ENCODE measurements at regions not wholly inside any gene's neighbourhood (a gene's known extent, or its start where the extent isn't known, plus 50 kb on each side); places are given as distances from the start of the nearest gene placed in this dataset.

DNA sequence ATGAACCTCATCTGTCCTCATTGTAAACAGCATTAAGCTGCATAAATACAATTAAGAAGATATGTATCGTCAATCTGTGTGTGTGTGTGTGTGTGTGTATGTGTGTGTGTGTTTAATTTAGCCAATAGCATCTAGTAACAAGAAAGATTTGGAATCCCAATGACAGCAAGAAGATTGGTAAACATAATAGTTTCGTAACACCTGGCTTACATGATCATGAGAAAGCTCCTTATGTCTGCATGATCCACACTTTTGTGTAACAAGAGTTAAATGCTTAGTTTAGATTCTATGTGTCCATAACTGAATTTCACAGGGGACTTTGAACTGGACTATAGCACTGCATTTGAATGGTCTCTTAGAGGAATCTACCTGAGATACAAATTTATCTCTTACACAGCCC lies 191.0 kb upstream of the BET1 start:
- Histone ChIP-seq H3K4me2 (ENCODE audit: low read length) (no peak overlapping the region), H2BK5ac (ENCODE audit: low read length) (no peak overlapping the region), H3K36me3 (ENCODE audit: control insufficient read depth, insufficient read depth, low read length) (no peaks in the 10 kb centered on the region), H3K4ac (ENCODE audit: low read depth, low read length) (no peak overlapping the region), H3K4me3 (ENCODE audit: low read length) (no peak overlapping the region), H3K27ac (ENCODE audit: low read depth, low read length) (no peak overlapping the region), H3K23ac (ENCODE audit: low read length) (no peak overlapping the region), H2BK15ac (replicated peaks; ENCODE audit: low read depth) (no peak overlapping the region), H4K8ac (ENCODE audit: low read depth, low read length) (no peak overlapping the region), H3K9ac (ENCODE audit: low read length) (no peak overlapping the region), H3K79me2 (ENCODE audit: control insufficient read depth, insufficient read depth, low read length) (no peaks in the 10 kb centered on the region), H3K18ac (ENCODE audit: low read length) (no peak overlapping the region), H3K56ac (ENCODE audit: low read length) (no peak overlapping the region), H3K79me1 (ENCODE audit: low read length) (no peaks in the 10 kb centered on the region), H3K27me3 (ENCODE audit: insufficient read depth, low read length, poor library complexity) (no peaks in the 10 kb centered on the region), H2BK120ac (ENCODE audit: low read depth, low read length) (no peak overlapping the region), H4K5ac (ENCODE audit: low read length) (no peak overlapping the region), H3K4me1 (ENCODE audit: control insufficient read depth, low read depth, low read length) (no peaks in the 10 kb centered on the region), H2AK5ac (ENCODE audit: low read length) (no peak overlapping the region)
- WGBS (ENCODE audit: extremely low coverage, insufficient coverage, low lambda C conversion rate) = no CpG with 5 or more reads among the region's 2 CpGs
- no peak for DNase-seq

DNA sequence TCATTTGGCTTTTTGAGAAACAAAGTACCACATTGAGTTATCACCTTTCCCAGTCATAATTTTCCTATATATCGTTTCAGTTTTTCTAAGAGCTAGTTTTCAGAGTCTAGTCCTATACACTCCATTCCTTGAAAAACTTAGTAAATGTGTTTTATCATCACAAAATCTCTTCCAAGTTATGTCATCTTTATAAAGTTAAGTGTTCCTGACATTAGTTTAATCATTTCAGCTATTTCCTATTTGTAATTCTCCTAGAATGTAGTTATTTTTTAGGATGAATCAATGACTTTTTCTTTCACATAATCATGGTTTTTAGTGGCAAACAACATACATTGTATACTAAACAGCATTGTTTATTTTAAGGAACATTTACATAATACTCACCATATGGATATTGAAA lies 191.7 kb upstream of the BET1 start:
- no peak for DNase-seq
- Histone ChIP-seq H3K56ac (ENCODE audit: low read length) (no peak overlapping the region), H3K4ac (ENCODE audit: low read depth, low read length) (no peak overlapping the region), H3K79me1 (ENCODE audit: low read length) (no peaks in the 10 kb centered on the region), H3K18ac (ENCODE audit: low read length) (no peak overlapping the region), H3K79me2 (ENCODE audit: control insufficient read depth, insufficient read depth, low read length) (no peaks in the 10 kb centered on the region), H4K8ac (ENCODE audit: low read depth, low read length) (no peak overlapping the region), H3K27me3 (ENCODE audit: insufficient read depth, low read length, poor library complexity) (no peaks in the 10 kb centered on the region), H2AK5ac (ENCODE audit: low read length) (no peak overlapping the region), H2BK120ac (ENCODE audit: low read depth, low read length) (no peak overlapping the region), H3K36me3 (ENCODE audit: control insufficient read depth, insufficient read depth, low read length) (no peaks in the 10 kb centered on the region), H3K23ac (ENCODE audit: low read length) (no peak overlapping the region), H2BK15ac (replicated peaks; ENCODE audit: low read depth) (no peak overlapping the region), H3K4me2 (ENCODE audit: low read length) (no peak overlapping the region), H3K4me3 (ENCODE audit: low read length) (no peak overlapping the region), H3K27ac (ENCODE audit: low read depth, low read length) (no peak overlapping the region), H4K5ac (ENCODE audit: low read length) (no peak overlapping the region), H3K4me1 (ENCODE audit: control insufficient read depth, low read depth, low read length) (no peaks in the 10 kb centered on the region), H3K9ac (ENCODE audit: low read length) (no peak overlapping the region), H2BK5ac (ENCODE audit: low read length) (no peak overlapping the region)
- no CpG with 5 or more reads among the region's 1 CpG for WGBS (ENCODE audit: extremely low coverage, insufficient coverage, low lambda C conversion rate)

DNA sequence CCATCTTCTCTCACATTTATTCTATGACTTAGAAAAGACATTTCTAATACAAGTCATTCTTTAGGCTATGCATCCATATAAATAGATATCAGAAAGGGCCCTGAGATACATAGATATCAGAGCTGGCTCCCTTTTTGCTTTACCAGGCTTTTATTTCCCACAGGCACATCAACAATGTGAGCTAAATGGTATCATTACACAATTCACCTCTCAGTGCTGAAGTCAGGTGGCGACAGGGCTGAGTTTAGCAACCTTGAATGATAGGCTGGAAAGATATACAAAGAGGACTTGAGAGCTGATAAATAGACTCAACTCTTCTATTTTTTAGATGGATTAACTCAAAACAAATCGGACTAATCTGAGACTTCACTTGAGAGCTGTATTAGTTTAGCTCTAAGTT lies 189.2 kb upstream of the COL1A2 start:
- Histone ChIP-seq H2BK15ac (replicated peaks; ENCODE audit: low read depth) (no peak overlapping the region), H3K18ac (ENCODE audit: low read length) (no peak overlapping the region), H3K4me2 (ENCODE audit: low read length) (no peak overlapping the region), H3K79me1 (ENCODE audit: low read length) (no peaks in the 10 kb centered on the region), H4K5ac (ENCODE audit: low read length) (no peak overlapping the region), H3K79me2 (ENCODE audit: control insufficient read depth, insufficient read depth, low read length) (no peaks in the 10 kb centered on the region), H3K4me3 (ENCODE audit: low read length) (no peak overlapping the region), H3K56ac (ENCODE audit: low read length) (no peak overlapping the region), H3K9ac (ENCODE audit: low read length) (no peak overlapping the region), H3K23ac (ENCODE audit: low read length) (no peak overlapping the region), H3K4ac (ENCODE audit: low read depth, low read length) (no peak overlapping the region), H3K36me3 (ENCODE audit: control insufficient read depth, insufficient read depth, low read length) (no peaks in the 10 kb centered on the region), H4K8ac (ENCODE audit: low read depth, low read length) (no peak overlapping the region), H2BK5ac (ENCODE audit: low read length) (no peak overlapping the region), H3K27ac (ENCODE audit: low read depth, low read length) (no peak overlapping the region), H2BK120ac (ENCODE audit: low read depth, low read length) (no peak overlapping the region), H3K27me3 (ENCODE audit: insufficient read depth, low read length, poor library complexity) (no peaks in the 10 kb centered on the region), H3K4me1 (ENCODE audit: control insufficient read depth, low read depth, low read length) (peaks cover 3% of the 10 kb centered on the region), H2AK5ac (ENCODE audit: low read length) (no peak overlapping the region)
- no CpG with 5 or more reads among the region's 2 CpGs for WGBS (ENCODE audit: extremely low coverage, insufficient coverage, low lambda C conversion rate)
- no peak for DNase-seq

DNA sequence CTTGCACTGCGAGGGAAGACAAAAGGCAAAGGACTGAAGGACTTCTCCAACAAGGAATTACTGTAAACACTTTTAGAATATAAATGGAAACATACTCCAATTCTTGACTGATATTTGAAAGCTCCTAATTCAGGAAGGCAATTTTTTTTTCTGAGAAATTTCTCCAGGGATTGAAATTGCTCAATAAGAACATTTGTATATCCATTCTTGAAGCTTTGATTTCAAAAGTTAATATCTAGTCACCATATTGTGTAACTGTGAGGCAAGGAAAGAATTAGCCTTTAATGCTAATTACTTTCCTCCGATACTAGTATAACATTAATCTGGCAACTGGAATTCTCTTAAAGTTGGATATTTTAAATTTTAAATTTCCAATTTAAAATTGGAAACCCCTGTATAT lies 188.4 kb upstream of the COL1A2 start:
- H3K9ac ChIP-seq (ENCODE audit: low read length) = no peak overlapping the region
- H4K5ac ChIP-seq (ENCODE audit: low read length) = no peak overlapping the region
- H2BK120ac ChIP-seq (ENCODE audit: low read depth, low read length) = no peak overlapping the region
- H3K4me3 ChIP-seq (ENCODE audit: low read length) = no peak overlapping the region
- H3K18ac ChIP-seq (ENCODE audit: low read length) = no peak overlapping the region
- H2BK5ac ChIP-seq (ENCODE audit: low read length) = no peak overlapping the region
- peaks cover 3% of the 10 kb centered on the region for H3K4me1 ChIP-seq (ENCODE audit: control insufficient read depth, low read depth, low read length)
- H3K23ac ChIP-seq (ENCODE audit: low read length) = no peak overlapping the region
- H3K27me3 ChIP-seq (ENCODE audit: insufficient read depth, low read length, poor library complexity) = no peaks in the 10 kb centered on the region
- no peak overlapping the region for H3K4me2 ChIP-seq (ENCODE audit: low read length)
- no peak for DNase-seq
- no peak overlapping the region for H3K4ac ChIP-seq (ENCODE audit: low read depth, low read length)
- no peak overlapping the region for H3K27ac ChIP-seq (ENCODE audit: low read depth, low read length)
- no peak overlapping the region for H4K8ac ChIP-seq (ENCODE audit: low read depth, low read length)
- H3K36me3 ChIP-seq (ENCODE audit: control insufficient read depth, insufficient read depth, low read length) = no peaks in the 10 kb centered on the region
- no peak overlapping the region for H2BK15ac ChIP-seq (replicated peaks; ENCODE audit: low read depth)
- no peaks in the 10 kb centered on the region for H3K79me1 ChIP-seq (ENCODE audit: low read length)
- WGBS (ENCODE audit: extremely low coverage, insufficient coverage, low lambda C conversion rate) = no CpG with 5 or more reads among the region's 2 CpGs
- H3K79me2 ChIP-seq (ENCODE audit: control insufficient read depth, insufficient read depth, low read length) = no peaks in the 10 kb centered on the region
- no peak overlapping the region for H3K56ac ChIP-seq (ENCODE audit: low read length)
- H2AK5ac ChIP-seq (ENCODE audit: low read length) = no peak overlapping the region

DNA sequence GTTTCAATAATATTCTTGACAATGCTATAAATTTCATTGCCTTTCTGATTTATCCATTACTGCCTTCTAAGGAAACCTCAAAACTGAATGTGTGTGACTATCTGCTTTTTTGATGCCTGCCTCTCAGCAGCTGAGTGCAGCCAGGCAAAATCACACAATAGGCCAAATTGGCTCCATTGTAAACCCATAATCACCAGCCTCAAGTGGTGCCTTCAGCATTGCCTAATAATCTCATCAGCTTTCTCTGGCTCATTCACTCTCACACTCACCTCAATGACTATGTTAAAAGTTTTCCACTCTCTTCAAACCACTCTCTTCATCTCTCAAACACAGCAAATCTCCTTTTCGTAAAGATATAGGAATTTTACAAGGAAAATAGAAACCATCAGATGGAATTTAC lies 182.5 kb upstream of the COL1A2 start:
- H3K79me2 ChIP-seq (ENCODE audit: control insufficient read depth, insufficient read depth, low read length) = no peaks in the 10 kb centered on the region
- H3K27ac ChIP-seq (ENCODE audit: low read depth, low read length) = no peak overlapping the region
- no peaks in the 10 kb centered on the region for H3K27me3 ChIP-seq (ENCODE audit: insufficient read depth, low read length, poor library complexity)
- DNase-seq = peak; percentile 23
- peaks cover 3% of the 10 kb centered on the region for H3K4me1 ChIP-seq (ENCODE audit: control insufficient read depth, low read depth, low read length)
- H3K18ac ChIP-seq (ENCODE audit: low read length) = no peak overlapping the region
- no peak overlapping the region for H3K9ac ChIP-seq (ENCODE audit: low read length)
- no peaks in the 10 kb centered on the region for H3K36me3 ChIP-seq (ENCODE audit: control insufficient read depth, insufficient read depth, low read length)
- no peak overlapping the region for H2BK5ac ChIP-seq (ENCODE audit: low read length)
- no peak overlapping the region for H3K4ac ChIP-seq (ENCODE audit: low read depth, low read length)
- no peak overlapping the region for H3K56ac ChIP-seq (ENCODE audit: low read length)
- H2AK5ac ChIP-seq (ENCODE audit: low read length) = no peak overlapping the region
- no peak overlapping the region for H4K8ac ChIP-seq (ENCODE audit: low read depth, low read length)
- H3K4me2 ChIP-seq (ENCODE audit: low read length) = no peak overlapping the region
- no CpG with 5 or more reads among the region's 1 CpG for WGBS (ENCODE audit: extremely low coverage, insufficient coverage, low lambda C conversion rate)
- H2BK120ac ChIP-seq (ENCODE audit: low read depth, low read length) = no peak overlapping the region
- H4K5ac ChIP-seq (ENCODE audit: low read length) = no peak overlapping the region
- H3K4me3 ChIP-seq (ENCODE audit: low read length) = no peak overlapping the region
- no peak overlapping the region for H3K23ac ChIP-seq (ENCODE audit: low read length)
- no peaks in the 10 kb centered on the region for H3K79me1 ChIP-seq (ENCODE audit: low read length)
- no peak overlapping the region for H2BK15ac ChIP-seq (replicated peaks; ENCODE audit: low read depth)

DNA sequence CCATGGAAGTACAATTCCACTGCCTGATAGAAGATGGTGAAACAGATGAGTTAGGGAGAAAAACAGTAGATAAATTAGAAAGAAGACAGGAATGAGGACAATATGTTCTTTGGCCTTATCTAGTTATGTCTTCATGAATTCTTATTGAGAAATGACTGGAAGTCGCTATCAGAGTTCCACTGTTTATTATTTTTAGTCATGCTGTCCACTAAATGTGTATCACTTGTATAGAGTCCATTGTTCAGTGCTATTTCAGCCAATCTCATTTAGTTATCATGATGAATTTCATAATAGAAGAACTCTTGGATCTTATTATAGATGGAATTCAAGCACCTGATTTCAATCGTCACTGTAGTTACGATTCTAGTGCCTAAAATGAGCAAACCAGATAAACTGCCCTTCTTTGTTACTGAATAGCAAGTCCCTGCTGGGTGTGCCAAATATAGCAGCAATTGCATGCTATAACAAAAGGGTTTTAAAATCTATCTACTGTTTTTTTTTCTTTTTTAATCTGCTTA lies 177.7 kb upstream of the COL1A2 start:
- H3K4me2 ChIP-seq (ENCODE audit: low read length) = no peak overlapping the region
- no peaks in the 10 kb centered on the region for H3K36me3 ChIP-seq (ENCODE audit: control insufficient read depth, insufficient read depth, low read length)
- H3K79me2 ChIP-seq (ENCODE audit: control insufficient read depth, insufficient read depth, low read length) = no peaks in the 10 kb centered on the region
- WGBS (ENCODE audit: extremely low coverage, insufficient coverage, low lambda C conversion rate) = no CpG with 5 or more reads among the region's 3 CpGs
- no peak overlapping the region for H3K9ac ChIP-seq (ENCODE audit: low read length)
- no peak overlapping the region for H4K5ac ChIP-seq (ENCODE audit: low read length)
- no peak overlapping the region for H3K4ac ChIP-seq (ENCODE audit: low read depth, low read length)
- H3K4me3 ChIP-seq (ENCODE audit: low read length) = no peak overlapping the region
- H3K79me1 ChIP-seq (ENCODE audit: low read length) = no peaks in the 10 kb centered on the region
- H3K23ac ChIP-seq (ENCODE audit: low read length) = no peak overlapping the region
- no peak overlapping the region for H2AK5ac ChIP-seq (ENCODE audit: low read length)
- no peak overlapping the region for H4K8ac ChIP-seq (ENCODE audit: low read depth, low read length)
- no peaks in the 10 kb centered on the region for H3K4me1 ChIP-seq (ENCODE audit: control insufficient read depth, low read depth, low read length)
- H3K18ac ChIP-seq (ENCODE audit: low read length) = no peak overlapping the region
- no peak overlapping the region for H3K27ac ChIP-seq (ENCODE audit: low read depth, low read length)
- no peak for DNase-seq
- H2BK15ac ChIP-seq (replicated peaks; ENCODE audit: low read depth) = no peak overlapping the region
- no peak overlapping the region for H2BK120ac ChIP-seq (ENCODE audit: low read depth, low read length)
- H3K27me3 ChIP-seq (ENCODE audit: insufficient read depth, low read length, poor library complexity) = no peaks in the 10 kb centered on the region
- H3K56ac ChIP-seq (ENCODE audit: low read length) = no peak overlapping the region
- no peak overlapping the region for H2BK5ac ChIP-seq (ENCODE audit: low read length)
